ENCODE measurements at regions not wholly inside any gene's neighbourhood (a gene's known extent, or its start where the extent isn't known, plus 50 kb on each side); places are given as distances from the start of the nearest gene placed in this dataset.
A peak's percentile ranks its signal among the peaks of the same experiment; 100 is the strongest.

GRCh38 chr12:114875313-114875712 is 191.3 kb upstream of the TBX3 start:
- 96 to 97% methylated on average over 7 of the region's 7 CpGs for WGBS, 2 experiments (ENCODE audit: low coverage in 1 of 2, low lambda C conversion rate in 2 of 2, missing lambda C conversion rate in 2 of 2)
- in situ Hi-C loops (cut with MboI): no loop called here
- Histone ChIP-seq H2AFZ (no peak overlapping the region), H3K4me2 (ENCODE audit: unreplicated experiment) (no peak overlapping the region), H3F3A (ENCODE audit: insufficient read depth) (no peaks in the 10 kb centered on the region), H3K4me3 (no peak overlapping the region), H3K4me1 (ENCODE audit: insufficient read depth) (no peaks in the 10 kb centered on the region), H3K9ac (no peak overlapping the region), H3K27me3 (replicated peaks; ENCODE audit: insufficient read depth) (no peaks in the 10 kb centered on the region), H3K9me2 (ENCODE audit: insufficient read depth) (no peaks in the 10 kb centered on the region), H3K36me3 (ENCODE audit: low read depth) (no peaks in the 10 kb centered on the region), H3K9me3 (ENCODE audit: low read depth) (no peaks in the 10 kb centered on the region), H3K79me2 (ENCODE audit: insufficient read depth) (no peaks in the 10 kb centered on the region), H4K20me1 (ENCODE audit: insufficient read depth) (no peaks in the 10 kb centered on the region), H3K27ac (no peak overlapping the region)
- TF ChIP-seq EZH2 (IDR thresholded peaks at IDR 0.05; ENCODE audit: insufficient read depth, poor library complexity, severe bottlenecking) (no peak), EZH2phosphoT487 (IDR thresholded peaks at IDR 0.05; ENCODE audit: insufficient read depth, low read depth) (no peak)
- DNase-seq: no peak

DNA sequence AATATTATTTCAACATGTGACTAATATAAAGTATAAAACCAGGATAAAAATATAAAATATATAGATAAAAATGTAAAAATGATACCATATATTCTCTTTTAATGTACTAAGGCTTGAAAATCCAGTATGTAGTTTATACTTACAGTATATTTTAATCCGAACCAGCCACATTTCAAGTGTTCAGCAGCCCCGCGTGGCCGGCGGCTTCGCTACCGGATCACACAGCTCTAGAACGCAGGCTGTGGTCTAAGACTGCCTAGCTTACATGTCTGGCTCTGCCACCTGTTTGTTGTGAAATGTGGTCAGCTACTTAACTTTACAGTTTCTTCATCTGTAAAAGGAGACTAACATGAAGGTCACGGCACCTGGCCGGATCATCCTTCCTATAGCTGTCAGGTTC is 189.7 kb upstream of the TBX3 start:
- in situ Hi-C loops (cut with MboI): no loop called here
- 97 to 98% methylated on average over 10 of the region's 10 CpGs for WGBS, 2 experiments (ENCODE audit: low coverage in 1 of 2, low lambda C conversion rate in 2 of 2, missing lambda C conversion rate in 2 of 2)

GRCh38 chr12:114868995-114869834 is 185.2 kb upstream of the TBX3 start:
- H3K4me2 ChIP-seq (ENCODE audit: unreplicated experiment): peak overlapping the region; percentile 32

More for the DNA sequence above, 189.7 kb upstream of the TBX3 start:
- no peak overlapping the region for H3K9ac ChIP-seq
- no peak for TF ChIP-seq EZH2 (IDR thresholded peaks at IDR 0.05; ENCODE audit: insufficient read depth, poor library complexity, severe bottlenecking)
- TF ChIP-seq EZH2phosphoT487 (IDR thresholded peaks at IDR 0.05; ENCODE audit: insufficient read depth, low read depth): no peak
- H3K9me2 ChIP-seq (ENCODE audit: insufficient read depth): no peaks in the 10 kb centered on the region
- H4K20me1 ChIP-seq (ENCODE audit: insufficient read depth): no peaks in the 10 kb centered on the region
- H3K4me1 ChIP-seq (ENCODE audit: insufficient read depth): peaks cover 8% of the 10 kb centered on the region
- no peaks in the 10 kb centered on the region for H3K36me3 ChIP-seq (ENCODE audit: low read depth)
- H2AFZ ChIP-seq: no peak overlapping the region
- no peaks in the 10 kb centered on the region for H3K79me2 ChIP-seq (ENCODE audit: insufficient read depth)
- DNase-seq: no peak
- H3K4me2 ChIP-seq (ENCODE audit: unreplicated experiment): no peak overlapping the region
- no peaks in the 10 kb centered on the region for H3K27me3 ChIP-seq (replicated peaks; ENCODE audit: insufficient read depth)
- H3K9me3 ChIP-seq (ENCODE audit: low read depth): no peaks in the 10 kb centered on the region
- no peak overlapping the region for H3K27ac ChIP-seq
- peaks cover 10% of the 10 kb centered on the region; the same call in 1 of the 2 replicates for H3F3A ChIP-seq (ENCODE audit: insufficient read depth)
- no peak overlapping the region for H3K4me3 ChIP-seq

GRCh38 chr12:114866331-114866730 is 182.4 kb upstream of the TBX3 start:
- TF ChIP-seq EZH2phosphoT487 (IDR thresholded peaks at IDR 0.05; ENCODE audit: insufficient read depth, low read depth): no peak
- TF ChIP-seq EZH2 (IDR thresholded peaks at IDR 0.05; ENCODE audit: insufficient read depth, poor library complexity, severe bottlenecking): no peak
- in situ Hi-C loops (cut with MboI): no loop called here
- Histone ChIP-seq H3K9ac (no peak overlapping the region), H3K9me2 (ENCODE audit: insufficient read depth) (no peaks in the 10 kb centered on the region), H3F3A (ENCODE audit: insufficient read depth) (peaks cover 10% of the 10 kb centered on the region; the same call in 1 of the 2 replicates), H4K20me1 (ENCODE audit: insufficient read depth) (no peaks in the 10 kb centered on the region), H3K79me2 (ENCODE audit: insufficient read depth) (no peaks in the 10 kb centered on the region), H3K27me3 (replicated peaks; ENCODE audit: insufficient read depth) (peaks cover 7% of the 10 kb centered on the region), H3K4me2 (ENCODE audit: unreplicated experiment) (no peak overlapping the region), H3K27ac (no peak overlapping the region), H3K9me3 (ENCODE audit: low read depth) (no peaks in the 10 kb centered on the region), H3K4me1 (ENCODE audit: insufficient read depth) (peaks cover 8% of the 10 kb centered on the region), H2AFZ (no peak overlapping the region), H3K36me3 (ENCODE audit: low read depth) (no peaks in the 10 kb centered on the region), H3K4me3 (no peak overlapping the region)
- DNase-seq: no peak
- 91 to 94% methylated on average over 4 of the region's 4 CpGs for WGBS, 2 experiments (ENCODE audit: low coverage in 1 of 2, low lambda C conversion rate in 2 of 2, missing lambda C conversion rate in 2 of 2)

More at GRCh38 chr12:114868995-114869834, 185.2 kb upstream of the TBX3 start:
- Histone ChIP-seq H3K27me3 (replicated peaks; ENCODE audit: insufficient read depth) (peaks cover 7% of the 10 kb centered on the region), H3F3A (ENCODE audit: insufficient read depth) (peaks cover 10% of the 10 kb centered on the region; the same call in 1 of the 2 replicates), H3K9ac (no peak overlapping the region), H3K9me2 (ENCODE audit: insufficient read depth) (no peaks in the 10 kb centered on the region), H3K9me3 (ENCODE audit: low read depth) (no peaks in the 10 kb centered on the region), H2AFZ (peak overlapping the region; percentile 61), H3K4me3 (0 out of 2 replicates have a peak overlapping the region, but pooled peaks have one; percentile 13), H3K4me1 (ENCODE audit: insufficient read depth) (peaks cover 8% of the 10 kb centered on the region), H3K36me3 (ENCODE audit: low read depth) (no peaks in the 10 kb centered on the region), H3K79me2 (ENCODE audit: insufficient read depth) (no peaks in the 10 kb centered on the region), H3K27ac (no peak overlapping the region), H4K20me1 (ENCODE audit: insufficient read depth) (no peaks in the 10 kb centered on the region)
- in situ Hi-C loops (cut with MboI): no loop called here
- DNase-seq: peak; percentile 72
- TF ChIP-seq EZH2phosphoT487 (IDR thresholded peaks at IDR 0.05; ENCODE audit: insufficient read depth, low read depth) (no peak), EZH2 (IDR thresholded peaks at IDR 0.05; ENCODE audit: insufficient read depth, poor library complexity, severe bottlenecking) (no peak)
- WGBS, 2 experiments (ENCODE audit: low coverage in 1 of 2, low lambda C conversion rate in 2 of 2, missing lambda C conversion rate in 2 of 2): 9 to 10% methylated on average over 14 of the region's 14 CpGs

All from GM23248 (cell line).